ENCODE measurements at regions not wholly inside any gene's neighbourhood (a gene's known extent, or its start where the extent isn't known, plus 50 kb on each side); places are given as distances from the start of the nearest gene placed in this dataset.
"Not testable (repeated sequence)": the region's sequence is repeated elsewhere in the genome, so short reads cannot be mapped to it uniquely, and the experiment has no call there.

DNA sequence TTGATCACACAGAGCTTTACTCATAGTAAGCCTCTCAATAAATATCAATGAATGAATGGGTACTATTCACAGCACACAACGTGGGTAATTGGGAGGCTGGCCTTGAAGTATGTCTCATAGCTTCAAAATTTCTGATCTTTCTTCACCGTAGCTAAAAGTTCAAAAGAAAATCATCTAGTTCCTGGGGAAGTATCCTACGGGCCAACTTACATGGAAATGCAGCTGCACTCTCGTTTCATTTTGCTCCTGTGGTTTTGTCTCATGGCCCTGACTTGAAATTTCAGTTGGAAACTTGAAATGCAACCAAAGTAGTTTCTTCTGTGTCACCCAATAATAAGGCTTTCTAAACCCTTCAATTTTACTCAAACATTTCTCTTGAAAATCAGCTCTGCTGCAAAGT, 76.1 kb upstream of the CNIH3 start:
- DNase-seq, result peak; percentile 5

DNA sequence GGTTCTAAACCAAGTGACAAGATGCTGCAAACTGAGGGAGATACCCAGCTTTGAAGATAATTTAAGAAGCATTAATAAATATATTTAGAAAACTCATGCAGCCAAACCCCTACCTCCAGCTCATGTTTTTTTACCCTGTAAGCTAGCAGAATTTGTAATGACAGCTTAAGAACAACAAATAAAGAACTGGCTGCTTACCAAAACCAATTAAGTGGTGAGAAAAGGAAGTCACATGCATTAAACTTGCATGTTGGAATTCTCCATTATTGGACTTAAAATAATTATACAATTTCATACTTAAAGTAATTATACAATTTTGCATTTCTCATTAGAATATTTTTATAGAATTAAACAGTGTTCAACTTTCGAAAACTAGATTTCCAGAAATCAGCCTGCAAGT, 75.6 kb upstream of the CNIH3 start:
- peak; percentile 8 for DNase-seq

DNA sequence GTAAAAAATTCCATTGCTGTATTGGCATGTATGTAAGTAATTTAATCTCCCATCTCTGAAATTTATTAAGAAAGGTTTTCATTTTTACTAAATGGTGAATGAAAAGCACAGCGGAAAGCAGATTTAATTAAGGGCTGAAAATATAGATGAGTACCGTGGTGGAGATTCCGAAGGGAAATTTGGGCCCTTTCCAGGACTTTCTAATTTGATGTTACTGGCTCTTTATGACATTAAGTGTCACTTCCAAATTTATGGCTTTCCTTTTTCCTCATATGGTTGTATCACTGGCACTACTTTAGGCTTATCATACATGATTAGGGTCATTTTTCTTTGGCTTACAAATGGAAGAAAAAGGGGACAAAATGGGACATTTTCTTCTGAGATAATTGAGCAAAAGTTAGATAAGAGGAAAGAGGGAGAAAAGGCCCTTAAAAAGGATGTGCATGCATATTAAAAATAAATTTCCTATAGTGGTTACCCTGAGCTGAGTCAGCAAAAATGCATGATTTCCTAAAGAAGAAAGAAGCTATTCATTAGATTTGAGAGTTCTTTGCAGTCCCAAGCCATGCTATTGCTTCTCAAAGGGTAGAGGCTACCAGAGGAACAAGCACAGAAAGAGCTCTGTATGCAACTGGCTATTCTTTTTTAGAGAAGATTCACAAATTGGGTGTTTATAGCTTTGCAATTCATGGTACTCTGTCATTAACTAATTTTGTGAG, 74.9 kb upstream of the CNIH3 start:
- DNase-seq, result no peak

DNA sequence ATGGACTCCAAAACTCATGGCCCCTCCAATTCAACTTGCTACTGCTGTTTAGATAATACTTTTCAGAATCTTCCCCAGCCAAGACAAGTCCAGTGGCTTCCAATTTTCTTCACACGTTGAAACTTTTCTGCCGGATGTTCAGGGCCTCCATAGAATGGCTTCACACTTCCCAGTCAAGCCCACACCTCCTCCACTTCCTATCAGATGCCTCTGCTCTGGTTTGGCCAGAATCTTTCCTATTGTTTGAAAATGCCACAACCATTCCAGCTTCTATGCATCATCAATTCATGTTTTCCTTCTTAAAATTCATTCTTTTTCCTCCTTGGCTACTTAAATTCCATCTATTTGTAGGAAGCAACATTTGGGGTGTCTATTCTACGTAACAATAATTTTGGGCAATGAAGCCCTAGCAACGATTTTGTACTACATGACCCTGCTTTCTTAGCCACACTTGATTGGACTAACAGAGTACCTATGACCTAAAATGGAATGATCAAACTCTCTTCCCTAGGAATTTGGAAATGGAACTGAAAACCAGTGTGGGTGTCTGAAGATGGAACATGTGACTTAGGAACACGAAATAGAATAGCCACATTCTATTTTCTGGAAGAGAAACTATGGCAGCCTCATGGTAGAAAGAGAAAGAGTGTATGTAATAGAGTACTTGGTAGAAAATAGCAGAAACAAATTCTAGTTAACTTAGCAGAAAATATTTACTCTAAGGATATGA, 74.1 kb upstream of the CNIH3 start:
- DNase-seq, result no peak

DNA sequence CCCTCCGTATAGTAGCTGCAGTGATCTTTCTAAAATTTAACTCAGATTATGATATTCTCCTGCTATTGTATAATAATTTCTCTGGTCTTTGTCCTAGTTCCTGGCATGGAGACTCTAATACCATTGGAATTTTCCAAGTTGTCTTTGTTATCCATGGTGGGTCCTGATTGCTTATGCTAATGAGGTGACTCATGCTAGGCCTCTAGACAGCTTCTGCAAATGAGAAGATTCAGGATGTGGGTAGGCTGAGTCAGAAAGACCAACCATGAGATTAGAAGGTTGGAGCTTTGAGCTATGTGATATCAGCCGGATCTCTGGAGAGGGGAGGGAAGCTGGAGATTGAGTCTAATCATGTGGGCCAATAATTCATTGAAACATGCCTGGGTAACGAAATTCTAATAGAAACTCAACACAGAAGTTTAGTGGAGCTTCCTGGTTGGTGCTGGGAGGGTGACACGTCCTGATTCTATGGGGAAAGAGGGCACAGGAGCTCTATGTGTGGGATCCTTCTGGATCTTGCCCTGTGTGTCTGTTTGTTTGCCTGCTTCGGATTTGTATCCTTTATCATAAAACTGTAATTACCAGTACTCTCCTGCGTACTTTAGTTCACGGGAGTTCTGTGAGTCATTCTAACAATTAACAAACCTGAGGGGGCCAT, 73.2 kb upstream of the CNIH3 start:
- no peak for DNase-seq

DNA sequence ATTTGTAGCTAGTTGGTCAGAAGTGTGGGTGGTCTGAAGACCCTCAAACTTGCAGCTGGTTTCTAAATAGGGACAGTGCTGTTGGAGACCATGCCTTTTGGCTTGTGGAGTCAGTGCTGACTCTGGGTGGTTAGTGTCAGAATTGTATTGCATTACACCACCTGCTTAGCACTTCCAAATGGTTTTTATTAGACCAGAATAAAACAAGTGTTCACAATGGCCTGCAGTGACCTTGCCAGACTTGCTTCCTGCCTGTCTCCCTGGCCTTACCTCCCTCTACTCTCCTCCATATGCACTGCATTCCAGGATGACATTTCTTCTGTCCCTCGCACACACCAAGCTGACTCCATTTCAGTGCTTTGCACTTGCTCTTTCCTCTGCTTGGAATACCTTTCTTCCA, 72.7 kb upstream of the CNIH3 start:
- DNase-seq, result no peak

DNA sequence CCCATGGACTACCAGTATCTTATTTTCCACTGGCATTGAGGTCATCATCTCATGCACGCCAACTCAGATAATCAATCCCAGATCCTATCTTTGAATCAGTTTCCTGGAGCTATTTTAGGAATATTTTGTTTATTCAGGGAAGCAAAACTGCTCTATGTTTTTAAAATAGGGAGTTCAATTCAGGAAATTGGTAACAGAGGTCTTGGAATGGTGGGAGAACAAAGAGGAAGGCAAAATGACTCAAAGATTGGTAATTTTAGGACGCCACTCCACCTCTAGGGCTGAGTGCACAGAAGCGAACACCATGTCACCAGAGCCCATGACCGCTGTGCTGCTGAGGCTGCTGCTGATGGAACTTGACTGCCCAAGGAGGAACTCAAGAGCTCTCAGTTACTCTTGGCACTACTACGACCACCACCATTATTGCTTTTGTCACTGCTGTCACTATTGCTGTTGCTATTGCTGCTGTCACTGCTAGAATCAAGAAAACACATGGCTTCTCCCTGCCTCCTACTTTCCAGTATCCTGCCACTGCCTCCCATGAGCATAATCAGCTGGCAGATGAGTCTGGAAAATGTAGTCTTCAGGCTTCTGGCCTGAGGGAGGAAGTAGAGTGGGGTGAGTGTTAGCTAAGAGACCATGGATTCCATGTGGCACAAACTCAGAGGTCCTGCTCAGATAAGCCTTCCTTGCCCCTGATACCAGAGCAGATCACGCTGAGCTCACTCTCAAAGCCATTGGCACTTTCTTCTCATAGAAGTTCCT, 71.6 kb upstream of the CNIH3 start:
- DNase-seq, result no peak

DNA sequence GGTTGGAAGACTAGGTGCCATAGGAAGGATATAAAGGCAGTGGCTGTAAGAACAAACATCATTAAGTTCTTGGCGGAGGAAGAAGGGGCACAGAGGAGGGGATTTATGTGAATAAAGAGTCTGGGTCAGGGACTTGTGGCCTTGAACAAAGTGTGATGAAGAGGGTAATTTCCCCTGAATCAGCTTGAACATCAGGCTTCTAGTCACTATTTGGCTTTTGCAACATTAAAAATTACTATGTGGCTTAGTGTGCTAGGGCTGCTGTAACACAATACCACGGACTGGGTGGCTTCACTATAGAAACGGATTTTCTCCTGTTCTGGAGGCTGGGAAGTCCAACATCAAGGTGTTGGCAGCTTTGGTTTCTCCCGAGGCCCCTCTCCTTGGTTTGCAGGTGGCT, 70.5 kb upstream of the CNIH3 start:
- DNase-seq, result no peak

DNA sequence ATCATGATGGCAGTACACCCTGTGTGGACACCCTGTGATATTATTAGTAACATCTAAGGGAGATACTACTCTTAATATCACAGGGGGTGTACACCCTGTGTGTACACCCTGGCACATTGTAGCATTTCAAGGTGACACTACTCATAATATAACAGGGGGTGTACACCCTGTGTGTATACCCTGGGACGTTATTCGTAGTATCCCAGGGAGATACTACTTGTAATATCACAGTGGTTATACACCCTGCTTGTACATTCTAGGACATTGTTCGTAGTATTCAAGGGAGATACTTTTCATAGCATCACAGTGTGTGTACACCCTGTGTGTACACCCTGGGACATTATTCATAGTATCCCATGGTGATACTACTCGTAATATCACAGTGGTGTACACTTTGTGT, 67.4 kb upstream of the CNIH3 start:
- no peak for DNase-seq

DNA sequence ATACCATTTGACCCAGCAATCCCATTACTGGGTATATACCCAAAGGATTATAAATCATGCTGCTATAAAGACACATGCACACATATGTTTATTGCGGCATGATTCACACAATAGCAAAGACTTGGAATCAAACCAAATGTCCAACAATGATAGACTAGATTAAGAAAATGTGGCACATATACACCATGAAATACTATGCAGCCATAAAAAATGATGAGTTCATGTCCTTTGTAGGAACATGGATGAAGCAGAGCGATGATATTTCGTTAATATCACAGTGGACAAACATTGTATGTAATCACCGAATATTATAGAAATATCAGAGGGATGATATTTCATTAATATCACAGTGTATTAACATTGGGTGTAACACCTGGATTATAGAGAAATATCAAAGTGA, 64.9 kb upstream of the CNIH3 start:
- DNase-seq, result not testable (repeated sequence)

DNA sequence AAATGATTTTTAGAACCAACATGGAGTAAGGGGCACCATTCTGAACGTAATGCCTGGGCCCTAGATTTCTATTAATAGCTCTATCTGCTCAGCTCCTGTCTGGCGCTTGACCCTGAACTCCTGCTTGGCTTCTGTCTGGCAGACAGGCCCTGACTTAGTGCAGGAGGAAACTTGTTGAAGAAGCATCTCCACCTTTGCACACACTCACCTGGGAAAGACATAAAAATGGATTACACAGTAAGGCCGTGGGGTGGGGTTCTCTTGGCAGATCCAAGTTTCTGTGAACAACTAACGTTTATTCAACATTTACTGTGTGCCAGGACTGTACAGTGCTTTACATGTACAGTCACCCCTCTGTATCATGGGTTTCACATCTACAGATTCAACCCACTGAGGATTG, 62.1 kb upstream of the CNIH3 start:
- no peak for DNase-seq

DNA sequence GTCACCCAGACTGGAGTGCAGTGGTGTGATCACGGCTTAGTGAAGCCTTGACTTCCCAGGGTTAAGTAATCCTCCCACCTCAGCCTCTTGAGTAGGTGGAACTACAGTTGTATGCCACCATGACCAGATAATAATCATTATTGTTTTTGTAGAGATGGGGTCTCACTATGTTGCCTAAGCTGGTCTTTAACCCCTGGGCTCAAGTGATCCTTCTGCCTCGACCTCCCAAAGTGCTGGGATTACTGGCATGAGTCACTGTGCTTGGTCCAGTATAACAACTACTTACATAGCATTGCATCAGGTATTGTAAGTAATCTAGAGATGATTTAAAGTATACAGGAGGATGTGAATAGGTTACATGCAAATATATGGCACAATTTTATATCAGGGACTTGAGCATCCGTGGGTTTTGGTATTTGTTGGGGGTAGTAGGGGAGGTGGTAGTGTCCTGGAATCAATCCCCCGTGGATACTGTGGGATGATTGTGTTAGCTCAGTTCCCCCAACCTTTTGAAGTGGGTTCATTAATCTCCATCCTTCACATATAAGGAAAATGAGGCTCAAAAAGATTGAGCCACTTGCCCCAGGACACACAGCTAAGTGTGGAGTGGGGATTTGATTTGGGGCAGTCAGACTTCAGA, 61.4 kb upstream of the CNIH3 start:
- DNase-seq, result no peak

DNA sequence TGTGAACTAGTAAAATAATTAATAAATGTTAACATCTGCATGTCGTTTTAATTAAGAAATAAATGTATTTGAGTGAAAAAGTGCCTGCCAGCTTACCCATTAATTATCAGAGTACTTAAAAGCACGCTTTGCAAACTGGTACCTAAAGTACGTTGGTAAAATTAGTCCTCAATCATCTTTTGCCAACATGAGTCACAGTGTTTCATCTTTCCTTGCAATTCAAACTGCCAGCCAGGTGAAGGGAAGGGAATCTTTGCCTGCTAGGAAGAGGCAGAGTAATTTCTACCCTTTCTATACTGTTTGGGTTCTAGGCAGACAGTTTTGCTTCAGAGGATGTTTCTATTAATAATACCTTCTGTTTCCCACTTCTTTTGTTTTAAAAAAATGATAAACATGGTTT, 57.2 kb upstream of the CNIH3 start:
- DNase-seq, result no peak

DNA sequence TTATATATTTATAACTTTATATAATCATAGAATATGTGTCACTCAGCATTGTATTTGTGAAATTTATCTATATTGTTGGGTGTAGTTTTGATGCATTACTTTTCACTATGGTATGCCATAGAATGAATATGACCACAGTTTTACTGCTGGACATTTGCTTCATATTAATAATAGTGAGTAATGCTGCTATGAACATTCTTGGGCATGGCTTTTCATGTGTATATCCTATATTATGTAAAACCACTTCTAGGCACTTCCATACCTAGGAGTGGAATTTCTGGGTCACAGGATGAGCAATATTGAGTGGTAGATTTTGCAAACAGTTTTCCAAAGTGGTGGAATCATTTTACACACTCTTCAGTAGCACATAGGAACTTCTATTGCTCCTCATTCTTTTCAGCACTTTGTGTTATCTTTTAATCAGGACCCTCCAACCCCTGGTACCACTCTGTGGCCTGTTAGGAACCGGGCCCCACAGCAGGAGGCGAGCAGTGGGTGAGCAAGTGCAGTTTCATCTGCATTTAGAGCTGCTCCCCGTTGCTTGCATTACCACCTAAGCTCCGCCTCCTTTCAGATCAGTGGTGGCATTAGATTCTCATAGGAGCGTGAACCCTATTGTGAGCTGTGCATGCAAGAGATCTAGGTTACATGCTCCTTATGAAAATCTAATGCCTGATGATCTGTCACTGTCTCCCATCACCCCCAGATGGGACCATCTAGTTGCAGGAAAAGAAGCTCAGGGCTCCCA, 56.0 kb upstream of the CNIH3 start:
- DNase-seq, result no peak

DNA sequence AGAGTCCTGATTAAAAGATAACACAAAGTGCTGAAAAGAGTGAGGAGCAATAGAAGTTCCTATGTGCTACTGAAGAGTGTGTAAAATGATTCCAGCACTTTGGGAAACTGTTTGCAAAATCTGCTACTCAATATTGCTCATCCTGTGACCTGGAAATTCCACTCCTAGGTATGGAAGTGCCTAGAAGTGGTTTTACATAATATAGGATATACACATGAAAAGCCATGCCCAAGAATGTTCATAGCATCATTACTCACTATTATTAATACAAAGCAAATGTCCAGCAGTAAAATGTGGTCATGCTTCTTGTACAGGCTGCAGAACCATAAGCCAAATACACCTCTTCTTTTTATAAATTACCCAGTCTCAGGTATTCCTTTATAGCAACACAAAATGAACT, 53.2 kb upstream of the CNIH3 start:
- DNase-seq, result not testable (repeated sequence)

DNA sequence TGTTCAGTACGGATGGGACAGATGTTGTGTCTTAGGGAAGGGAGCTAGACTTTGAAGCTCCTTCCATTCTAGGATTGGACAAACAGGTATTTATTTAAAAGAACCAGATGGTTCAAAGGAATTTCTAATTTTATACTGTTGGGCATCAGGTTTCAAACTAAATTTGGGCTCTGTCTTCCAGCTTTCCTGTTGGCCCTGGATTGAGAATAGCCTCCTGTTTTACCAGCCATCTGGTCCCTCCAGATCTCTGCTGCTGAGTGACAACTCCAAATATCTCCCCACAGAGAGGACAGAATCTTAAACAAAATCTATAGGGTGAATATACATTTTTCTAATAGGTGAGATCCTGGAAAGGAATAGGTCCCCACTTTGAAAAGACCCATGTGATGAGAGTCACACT, 52.5 kb upstream of the CNIH3 start:
- no peak for DNase-seq

DNA sequence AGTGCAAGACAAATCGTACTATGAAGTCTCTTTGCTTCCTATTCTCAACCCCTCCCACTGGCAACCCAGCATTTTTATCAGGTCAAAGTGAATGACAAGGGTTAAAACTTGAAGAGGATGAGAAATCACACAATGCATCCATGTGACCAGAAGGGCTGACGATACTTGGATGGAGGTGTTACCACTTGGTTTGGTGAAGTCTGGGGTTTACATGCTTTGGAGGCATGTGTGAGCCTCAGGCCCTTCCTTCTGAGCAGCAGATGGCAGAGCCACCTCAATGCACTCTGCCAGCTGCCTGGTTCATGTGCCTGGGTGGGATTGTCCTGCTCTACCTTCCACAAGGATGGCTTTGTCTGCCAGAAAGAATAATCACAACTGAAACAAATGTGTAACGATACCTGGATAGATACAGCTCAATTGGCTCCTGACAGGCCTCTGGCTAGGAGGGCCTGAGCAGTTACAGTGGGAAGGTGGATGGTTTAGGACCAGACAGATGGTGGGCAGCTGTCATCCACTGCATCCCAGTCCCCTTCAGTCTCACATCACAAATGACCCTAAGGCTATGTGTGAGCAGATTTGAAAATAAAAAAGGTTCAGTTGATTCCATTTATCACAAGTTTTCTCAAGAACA, 51.5 kb upstream of the CNIH3 start:
- no peak for DNase-seq

DNA sequence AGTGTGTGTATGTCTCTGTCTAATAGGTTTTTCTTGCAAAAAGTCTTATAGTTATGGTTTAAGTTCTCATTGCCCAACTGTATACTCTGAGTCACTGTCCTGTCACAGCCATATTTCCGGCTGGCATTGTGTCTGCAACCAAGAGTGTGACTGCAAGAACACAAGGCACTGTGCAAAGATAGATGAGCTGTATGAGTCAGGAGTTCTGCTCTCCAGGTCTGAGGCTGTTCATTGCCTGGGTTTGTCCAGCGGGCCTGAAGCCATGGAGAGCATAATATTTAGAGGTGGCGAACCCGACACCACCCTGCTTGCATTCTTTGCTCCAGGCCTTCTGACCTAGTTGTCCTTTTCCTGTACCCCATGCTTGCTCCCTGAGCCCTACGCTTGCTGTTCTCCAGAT, 50.9 kb upstream of the CNIH3 start:
- DNase-seq, result no peak

DNA sequence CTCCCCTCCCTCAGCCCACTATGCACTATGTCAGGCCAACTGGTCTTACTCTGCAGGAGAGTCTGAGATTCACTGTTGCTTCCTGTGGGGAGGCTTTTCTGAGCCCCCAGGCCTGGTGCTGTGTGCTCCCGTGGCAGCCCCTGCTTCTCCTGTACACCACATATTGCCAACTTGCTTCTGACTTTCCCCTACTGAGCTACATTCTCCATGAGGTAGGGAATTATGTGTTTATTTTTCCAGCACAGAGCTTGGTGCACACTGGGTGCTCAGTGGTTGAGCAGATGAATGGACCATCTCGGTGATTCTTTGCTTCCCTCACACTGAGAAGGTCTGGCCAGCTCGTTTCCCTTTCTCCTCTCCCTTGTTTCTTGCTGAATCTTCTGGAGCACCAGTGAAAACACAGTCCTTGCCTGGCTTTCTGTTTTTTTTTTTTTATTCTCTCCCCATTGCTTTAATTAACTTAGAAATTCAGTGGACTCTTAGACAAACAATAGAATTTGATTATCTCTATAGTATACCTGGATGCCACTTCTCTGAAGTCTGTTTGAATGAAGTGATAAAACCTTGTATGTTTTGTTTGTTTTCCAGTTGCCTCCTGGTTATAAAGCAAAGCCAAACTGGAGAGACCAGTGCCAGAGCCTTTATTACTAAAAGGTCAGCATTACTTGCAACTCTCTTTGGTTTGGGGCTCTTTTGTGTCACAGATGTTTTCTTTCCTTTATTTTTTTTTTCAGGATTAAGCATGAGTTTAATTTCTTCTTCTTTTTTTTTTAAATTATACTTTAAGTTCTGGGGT, 50.3 kb upstream of the CNIH3 start:
- DNase-seq, result no peak

Data from RPMI8226 (cell line).